ENCODE measurements at regions not wholly inside any gene's neighbourhood (a gene's known extent, or its start where the extent isn't known, plus 50 kb on each side); places are given as distances from the start of the nearest gene placed in this dataset.

DNA sequence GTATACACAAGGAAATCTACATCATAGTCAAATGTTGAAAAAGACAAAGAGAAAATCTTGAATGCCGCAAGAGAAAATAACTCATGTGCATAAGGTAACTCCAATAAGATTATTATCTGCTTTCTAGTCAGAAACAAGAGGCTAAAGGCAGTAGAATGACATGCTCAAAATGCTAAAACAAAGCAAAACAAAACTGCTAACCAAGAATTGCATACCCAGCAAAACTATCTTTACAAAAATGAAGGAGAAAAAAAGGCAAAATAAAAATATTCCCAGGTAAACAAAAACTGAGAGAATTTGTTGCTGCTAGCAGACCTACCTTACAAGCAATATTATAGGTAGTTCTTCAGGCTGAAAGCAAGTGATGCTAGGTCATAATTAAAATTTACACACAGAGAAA lies 76.4 kb upstream of the TMEM158 start:
- TF ChIP-seq, protein P1, sequence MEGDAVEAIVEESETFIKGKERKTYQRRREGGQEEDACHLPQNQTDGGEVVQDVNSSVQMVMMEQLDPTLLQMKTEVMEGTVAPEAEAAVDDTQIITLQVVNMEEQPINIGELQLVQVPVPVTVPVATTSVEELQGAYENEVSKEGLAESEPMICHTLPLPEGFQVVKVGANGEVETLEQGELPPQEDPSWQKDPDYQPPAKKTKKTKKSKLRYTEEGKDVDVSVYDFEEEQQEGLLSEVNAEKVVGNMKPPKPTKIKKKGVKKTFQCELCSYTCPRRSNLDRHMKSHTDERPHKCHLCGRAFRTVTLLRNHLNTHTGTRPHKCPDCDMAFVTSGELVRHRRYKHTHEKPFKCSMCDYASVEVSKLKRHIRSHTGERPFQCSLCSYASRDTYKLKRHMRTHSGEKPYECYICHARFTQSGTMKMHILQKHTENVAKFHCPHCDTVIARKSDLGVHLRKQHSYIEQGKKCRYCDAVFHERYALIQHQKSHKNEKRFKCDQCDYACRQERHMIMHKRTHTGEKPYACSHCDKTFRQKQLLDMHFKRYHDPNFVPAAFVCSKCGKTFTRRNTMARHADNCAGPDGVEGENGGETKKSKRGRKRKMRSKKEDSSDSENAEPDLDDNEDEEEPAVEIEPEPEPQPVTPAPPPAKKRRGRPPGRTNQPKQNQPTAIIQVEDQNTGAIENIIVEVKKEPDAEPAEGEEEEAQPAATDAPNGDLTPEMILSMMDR (IDR thresholded peaks at IDR 0.05; ENCODE audit: insufficient read depth, low read depth, low read length): no peak
- no peak for TF ChIP-seq EZH2 (IDR thresholded peaks at IDR 0.05; ENCODE audit: insufficient read depth, low read length)

All from astrocyte (in vitro differentiated cells and primary cell).